ENCODE measurements at regions not wholly inside any gene's neighbourhood (a gene's known extent, or its start where the extent isn't known, plus 50 kb on each side); places are given as distances from the start of the nearest gene placed in this dataset.

DNA sequence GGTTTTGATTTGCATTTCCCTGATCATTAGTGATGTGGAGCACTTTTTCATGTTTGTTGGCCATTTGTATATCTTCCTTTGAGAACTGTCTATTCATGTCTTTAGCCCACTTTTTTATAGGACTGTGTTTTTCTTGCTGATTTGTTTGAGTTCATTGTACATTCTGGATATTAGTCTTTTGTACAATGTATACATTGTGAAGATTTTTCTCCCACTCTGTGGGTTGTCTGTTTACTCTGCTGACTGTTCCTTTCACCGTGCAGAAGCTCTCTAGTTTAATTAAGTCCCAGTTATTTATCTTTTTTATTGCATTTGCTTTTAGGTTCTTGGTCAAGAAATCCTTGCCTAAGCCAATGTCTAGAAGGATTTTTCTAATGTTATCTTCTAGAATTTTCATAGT is 91.1 kb upstream of the ATP11B start:
- no peak for ATAC-seq (ENCODE audit: low read depth)
- ChIA-PET CTCF (no interaction called here), POLR2A (ENCODE audit: unreplicated experiment) (no interaction called here)
- Histone ChIP-seq H3K14ac (replicated peaks; ENCODE audit: low read depth, low read length) (no peak overlapping the region), H3K23ac (ENCODE audit: low read depth, low read length) (no peak overlapping the region), H2BK120ac (ENCODE audit: low read depth, low read length) (no peak overlapping the region), H3K9me3 (ENCODE audit: control insufficient read depth, insufficient read depth, low read length) (no peaks in the 10 kb centered on the region), H3K4me2 (ENCODE audit: low read depth, low read length) (no peak overlapping the region), H3K27ac (ENCODE audit: insufficient read depth, low read length) (no peak overlapping the region), H4K5ac (ENCODE audit: low read depth, low read length) (no peak overlapping the region), H2BK5ac (ENCODE audit: low read depth, low read length, poor library complexity, severe bottlenecking) (no peak overlapping the region), H2BK20ac (ENCODE audit: low read depth, low read length) (no peak overlapping the region), H3K36me3 (ENCODE audit: control insufficient read depth, insufficient read depth, low read length) (no peaks in the 10 kb centered on the region), H4K20me1 (ENCODE audit: insufficient read depth, low read length) (no peaks in the 10 kb centered on the region), H3K4me3 (ENCODE audit: insufficient read depth, low read depth, low read length) (no peak overlapping the region), H3K4ac (ENCODE audit: low read depth, low read length) (no peak overlapping the region), H4K8ac (ENCODE audit: low read depth in 2 of 2, low read length in 2 of 2) (no peak overlapping the region), H2AK5ac (ENCODE audit: low read depth, low read length) (no peak overlapping the region), H3K27me3 (ENCODE audit: control insufficient read depth, insufficient read depth, low read length) (peaks cover 3% of the 10 kb centered on the region), H2BK15ac (ENCODE audit: low read depth, low read length) (no peak overlapping the region), H2AFZ (replicated peaks; ENCODE audit: low read length, poor library complexity) (no peak overlapping the region), H3K18ac (ENCODE audit: low read depth, low read length) (no peak overlapping the region), H3K9ac (ENCODE audit: low read depth, low read length) (no peak overlapping the region), H3K56ac (ENCODE audit: extremely low read depth, insufficient read depth, low read length) (no peak overlapping the region), H3K79me1 (ENCODE audit: low read depth in 1 of 2, low read length in 2 of 2) (no peaks in the 10 kb centered on the region), H3K9me1 (ENCODE audit: insufficient read depth, low read length) (no peaks in the 10 kb centered on the region), H3K4me1 (ENCODE audit: control insufficient read depth, insufficient read depth, low read length) (no peaks in the 10 kb centered on the region; the same call in 1 of the 2 replicates), H4K91ac (ENCODE audit: insufficient read depth, low read depth, low read length) (no peak overlapping the region), H2AK9ac (replicated peaks; ENCODE audit: low read depth, low read length, poor library complexity) (no peak overlapping the region)
- in situ Hi-C loops (cut with MboI; ENCODE audit: low sequenced_read_pairs) = loop anchor here (25.0 kb wide), 1 partner anchor 685 kb away; no protein-coding TSS in a partner anchor
- no CpG with 5 or more reads among the region's 1 CpG for WGBS, 2 experiments (ENCODE audit: extremely low coverage in 2 of 2, insufficient read length in 1 of 2)
- dilution Hi-C loops (cut with HindIII; ENCODE audit: low sequenced_read_pairs, unreplicated experiment) = no loop called here
- intact Hi-C loops (cut with micrococcal nuclease) = no loop called here
- DNase-seq = no peak
- no TSS peak for BruUV-seq (replicated peaks)
- no peak for TF ChIP-seq NFE2L2 (IDR thresholded peaks at IDR 0.05; ENCODE audit: low read depth, low read length)
- TF ChIP-seq MAZ (IDR thresholded peaks at IDR 0.05; ENCODE audit: borderline replicate concordance, low read depth, low read length) = no peak
- no peak for TF ChIP-seq CEBPB (IDR thresholded peaks at IDR 0.05; ENCODE audit: low read depth, low read length)
- no peak for TF ChIP-seq MAFK (IDR thresholded peaks at IDR 0.05; ENCODE audit: low read depth, low read length)
- no peak for TF ChIP-seq RAD21 (IDR thresholded peaks at IDR 0.05; ENCODE audit: low read length)
- TF ChIP-seq, protein P1, sequence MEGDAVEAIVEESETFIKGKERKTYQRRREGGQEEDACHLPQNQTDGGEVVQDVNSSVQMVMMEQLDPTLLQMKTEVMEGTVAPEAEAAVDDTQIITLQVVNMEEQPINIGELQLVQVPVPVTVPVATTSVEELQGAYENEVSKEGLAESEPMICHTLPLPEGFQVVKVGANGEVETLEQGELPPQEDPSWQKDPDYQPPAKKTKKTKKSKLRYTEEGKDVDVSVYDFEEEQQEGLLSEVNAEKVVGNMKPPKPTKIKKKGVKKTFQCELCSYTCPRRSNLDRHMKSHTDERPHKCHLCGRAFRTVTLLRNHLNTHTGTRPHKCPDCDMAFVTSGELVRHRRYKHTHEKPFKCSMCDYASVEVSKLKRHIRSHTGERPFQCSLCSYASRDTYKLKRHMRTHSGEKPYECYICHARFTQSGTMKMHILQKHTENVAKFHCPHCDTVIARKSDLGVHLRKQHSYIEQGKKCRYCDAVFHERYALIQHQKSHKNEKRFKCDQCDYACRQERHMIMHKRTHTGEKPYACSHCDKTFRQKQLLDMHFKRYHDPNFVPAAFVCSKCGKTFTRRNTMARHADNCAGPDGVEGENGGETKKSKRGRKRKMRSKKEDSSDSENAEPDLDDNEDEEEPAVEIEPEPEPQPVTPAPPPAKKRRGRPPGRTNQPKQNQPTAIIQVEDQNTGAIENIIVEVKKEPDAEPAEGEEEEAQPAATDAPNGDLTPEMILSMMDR (conservative IDR thresholded peaks at IDR 0.05; ENCODE audit: low read depth, low read length) = no peak
- TF ChIP-seq, protein P2, sequence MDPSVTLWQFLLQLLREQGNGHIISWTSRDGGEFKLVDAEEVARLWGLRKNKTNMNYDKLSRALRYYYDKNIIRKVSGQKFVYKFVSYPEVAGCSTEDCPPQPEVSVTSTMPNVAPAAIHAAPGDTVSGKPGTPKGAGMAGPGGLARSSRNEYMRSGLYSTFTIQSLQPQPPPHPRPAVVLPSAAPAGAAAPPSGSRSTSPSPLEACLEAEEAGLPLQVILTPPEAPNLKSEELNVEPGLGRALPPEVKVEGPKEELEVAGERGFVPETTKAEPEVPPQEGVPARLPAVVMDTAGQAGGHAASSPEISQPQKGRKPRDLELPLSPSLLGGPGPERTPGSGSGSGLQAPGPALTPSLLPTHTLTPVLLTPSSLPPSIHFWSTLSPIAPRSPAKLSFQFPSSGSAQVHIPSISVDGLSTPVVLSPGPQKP (IDR thresholded peaks at IDR 0.05; ENCODE audit: borderline replicate concordance, low read depth, low read length) = no peak
- TF ChIP-seq RFX5 (IDR thresholded peaks at IDR 0.05; ENCODE audit: low read depth, low read length) = no peak
- no peak for TF ChIP-seq BHLHE40 (IDR thresholded peaks at IDR 0.05; ENCODE audit: low read depth, low read length)
- TF ChIP-seq MXI1 (IDR thresholded peaks at IDR 0.05; ENCODE audit: borderline replicate concordance, low read depth, low read length) = no peak
- no peak for TF ChIP-seq RCOR1 (IDR thresholded peaks at IDR 0.05; ENCODE audit: insufficient replicate concordance, low read length)
- TF ChIP-seq, protein P3, sequence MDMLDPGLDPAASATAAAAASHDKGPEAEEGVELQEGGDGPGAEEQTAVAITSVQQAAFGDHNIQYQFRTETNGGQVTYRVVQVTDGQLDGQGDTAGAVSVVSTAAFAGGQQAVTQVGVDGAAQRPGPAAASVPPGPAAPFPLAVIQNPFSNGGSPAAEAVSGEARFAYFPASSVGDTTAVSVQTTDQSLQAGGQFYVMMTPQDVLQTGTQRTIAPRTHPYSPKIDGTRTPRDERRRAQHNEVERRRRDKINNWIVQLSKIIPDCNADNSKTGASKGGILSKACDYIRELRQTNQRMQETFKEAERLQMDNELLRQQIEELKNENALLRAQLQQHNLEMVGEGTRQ (IDR thresholded peaks at IDR 0.05; ENCODE audit: low read depth, low read length) = no peak
- no peak for TF ChIP-seq SMC3 (IDR thresholded peaks at IDR 0.05; ENCODE audit: low read depth, low read length)
- no peak for TF ChIP-seq CHD1 (IDR thresholded peaks at IDR 0.05; ENCODE audit: low read depth, low read length)
